KBM-7 (cell line): ENCODE measurements at regions not wholly inside any gene's neighbourhood (a gene's known extent, or its start where the extent isn't known, plus 50 kb on each side); places are given as distances from the start of the nearest gene placed in this dataset.

Experiments used
- DNase-seq: peaks from one replicate; pipeline ENCODE4 v3.0.0-alpha.2; 2015
- in situ Hi-C: fragments of 300-500 bp; cut with MboI; formaldehyde crosslinking; loops from 2 replicates; pipeline ENCODE4 v1.14.3; 2020; ENCODE audit warnings: low sequenced_read_pairs, low pct_unique_long_range_greater_than_20kb, mixed read lengths

DNA sequence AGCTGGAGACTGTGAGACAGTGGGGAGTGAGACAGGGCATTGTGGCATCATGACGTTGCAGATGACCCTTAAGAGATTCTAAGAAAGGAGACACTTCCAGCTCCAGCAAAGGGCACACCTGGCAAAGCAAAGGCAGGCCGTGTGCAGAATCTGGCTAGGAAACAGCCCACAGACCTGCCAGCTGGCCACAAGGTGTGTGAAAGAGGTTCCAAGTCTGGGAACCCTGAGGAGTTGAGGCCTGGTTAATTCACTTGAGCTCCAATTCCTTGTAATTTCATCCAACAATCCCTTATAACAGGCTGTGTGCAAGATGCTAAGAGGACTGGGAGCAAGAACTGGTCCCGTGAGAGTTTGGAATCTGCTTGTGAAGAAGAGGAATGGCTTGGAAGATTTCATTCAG is 72.8 kb upstream of the FAM9A start:
- in situ Hi-C loops, result no loop called here
- DNase-seq, result no peak

DNA sequence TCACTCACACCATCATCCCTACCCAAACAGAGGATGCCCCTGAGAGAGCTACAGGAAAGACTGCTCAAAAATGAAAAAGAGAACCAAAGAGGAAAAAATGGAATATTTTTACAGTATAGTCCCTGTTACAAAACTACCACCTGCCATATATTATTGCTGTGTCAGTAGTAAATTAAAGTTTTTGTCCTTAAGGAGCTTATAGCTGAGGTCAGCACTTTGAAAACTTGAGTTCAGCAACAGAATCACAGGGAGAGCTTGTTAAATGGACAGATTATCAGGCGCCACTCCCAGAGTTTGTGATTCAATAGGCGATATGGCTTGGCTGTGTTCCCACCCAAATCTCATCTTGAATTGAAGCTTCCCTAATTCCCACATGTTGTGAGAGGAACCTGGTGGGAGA is 71.9 kb upstream of the FAM9A start:
- DNase-seq, result no peak

DNA sequence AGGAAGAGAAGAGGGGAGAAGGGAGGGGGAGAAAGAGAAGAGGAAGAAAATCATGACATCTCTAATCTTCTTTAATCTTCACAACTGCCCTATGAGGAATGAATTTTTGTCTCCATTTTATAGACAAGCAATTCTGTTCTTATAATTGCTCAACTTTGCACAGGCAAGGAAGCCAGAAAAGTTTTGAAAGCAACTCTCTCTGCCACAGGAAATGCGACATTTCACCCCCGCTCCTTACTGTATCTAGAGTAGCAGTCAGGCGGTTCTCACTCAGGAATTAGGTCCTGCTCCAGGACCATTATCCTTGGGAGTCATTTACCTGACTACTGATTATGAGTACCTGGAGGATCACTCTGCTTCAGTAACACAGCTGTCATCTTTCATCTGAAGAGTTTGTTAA is 69.2 kb upstream of the FAM9A start:
- no peak for DNase-seq
- in situ Hi-C loops, result no loop called here

More for the DNA sequence above, 71.9 kb upstream of the FAM9A start:
- in situ Hi-C loops, result no loop called here

DNA sequence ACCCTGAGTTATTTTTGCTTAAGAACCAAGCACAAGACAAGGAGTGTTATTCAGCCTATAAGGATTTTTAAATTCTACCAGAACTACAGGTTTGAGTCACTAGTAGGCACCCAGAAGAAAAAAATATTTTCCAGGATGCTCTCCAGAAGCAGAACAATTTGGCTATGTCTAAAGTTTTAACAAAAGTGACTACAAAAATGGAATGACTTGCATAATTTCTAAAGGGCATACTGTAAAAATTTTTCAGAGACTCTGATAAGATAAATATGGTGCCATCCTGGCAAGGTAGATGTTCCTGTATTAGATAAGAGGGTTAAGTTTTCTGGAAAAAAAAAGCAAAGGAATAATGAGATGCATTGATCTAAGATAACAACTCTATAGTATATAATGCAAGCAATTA is 68.6 kb upstream of the FAM9A start:
- DNase-seq, result no peak
- in situ Hi-C loops, result no loop called here

DNA sequence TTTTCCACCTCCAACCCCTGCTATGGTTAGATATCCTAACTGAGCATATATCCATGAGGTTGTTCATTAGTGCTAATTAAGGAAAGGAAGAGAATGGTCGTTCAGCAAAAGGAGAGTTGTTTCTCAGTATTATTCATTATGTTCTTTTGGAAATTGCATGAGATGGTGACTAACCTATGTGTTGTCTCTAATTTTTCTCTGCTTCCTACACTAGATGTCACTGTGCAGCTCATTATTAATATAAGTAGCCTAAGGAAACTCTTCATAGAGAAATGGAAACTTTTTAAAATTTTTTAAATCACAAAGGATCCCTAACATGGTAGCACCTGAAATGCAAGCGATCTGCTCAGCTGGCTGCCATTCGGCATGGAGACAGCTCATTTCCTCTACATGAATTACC is 67.7 kb upstream of the FAM9A start:
- no peak for DNase-seq
- in situ Hi-C loops, result no loop called here

DNA sequence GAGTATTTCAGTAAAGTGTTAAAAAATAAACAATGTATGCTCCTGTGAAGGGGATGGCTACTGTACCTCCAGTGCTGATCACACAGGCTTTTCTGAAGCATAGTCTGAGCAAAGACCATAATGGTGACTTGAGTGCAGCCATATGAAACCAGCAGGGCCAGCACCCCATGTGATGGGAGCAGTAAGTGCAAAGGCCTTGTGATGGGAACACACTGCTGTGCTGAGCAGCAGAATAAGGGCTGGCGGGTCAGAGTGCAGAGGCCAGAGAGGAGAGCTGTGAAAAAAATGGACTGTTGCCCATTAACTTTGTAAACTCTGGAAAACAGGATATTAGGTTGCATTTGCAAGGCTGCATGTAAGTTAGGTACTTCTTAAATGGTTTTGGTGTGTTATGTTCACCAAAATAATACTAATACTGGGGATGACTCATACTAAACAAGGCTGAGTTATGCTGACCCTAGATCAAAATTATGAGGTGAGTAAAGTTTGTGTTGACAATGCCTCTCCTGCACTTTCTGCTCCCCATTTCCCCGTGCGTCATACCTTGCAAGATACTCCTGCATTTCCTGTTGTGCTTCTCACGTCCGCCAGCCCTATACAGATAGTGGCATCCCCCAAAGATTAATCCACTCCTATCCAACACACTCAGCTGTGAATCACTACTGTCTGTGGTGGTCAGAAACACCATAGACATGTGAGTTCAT is 67.0 kb upstream of the FAM9A start:
- in situ Hi-C loops, result no loop called here
- no peak for DNase-seq

DNA sequence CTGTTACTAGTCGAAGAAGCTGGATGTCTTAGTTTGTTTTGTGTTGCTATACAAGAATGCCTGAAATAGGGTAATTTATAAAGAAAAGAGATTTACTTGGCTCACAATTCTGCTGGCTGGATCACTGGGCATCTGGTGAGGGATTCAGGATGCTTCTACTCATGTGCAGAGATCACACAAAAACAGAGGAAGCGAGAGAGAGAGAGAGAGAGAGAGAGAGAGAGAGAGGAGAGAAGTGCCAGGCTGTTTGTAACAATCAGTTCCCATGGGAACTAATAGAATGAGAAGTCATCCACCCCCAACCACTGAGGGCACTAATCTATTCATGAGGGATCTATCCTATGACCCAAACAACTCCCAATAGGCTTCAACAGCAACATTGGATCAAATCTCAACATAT is 66.2 kb upstream of the FAM9A start:
- in situ Hi-C loops, result no loop called here
- DNase-seq, result no peak

DNA sequence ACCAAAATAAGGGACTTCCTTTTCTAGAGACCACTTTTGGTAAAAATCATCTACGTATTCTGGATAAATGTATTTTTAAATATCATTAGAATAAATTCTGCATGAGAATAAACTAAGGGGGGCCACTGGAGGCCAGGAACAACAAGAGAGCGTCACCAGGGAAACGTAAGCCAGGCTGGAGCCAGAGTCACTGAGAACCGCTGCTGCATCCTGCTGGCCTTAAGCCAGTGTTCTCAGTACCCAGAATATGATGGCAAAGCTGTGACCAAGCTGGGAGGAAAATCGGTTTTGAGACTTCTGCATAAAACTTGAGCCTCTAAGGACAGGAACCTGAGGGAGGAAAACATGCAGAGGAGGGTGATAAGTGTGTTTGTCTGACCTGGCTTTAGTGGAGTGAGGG is 63.0 kb upstream of the FAM9A start:
- DNase-seq, result no peak
- in situ Hi-C loops, result no loop called here

DNA sequence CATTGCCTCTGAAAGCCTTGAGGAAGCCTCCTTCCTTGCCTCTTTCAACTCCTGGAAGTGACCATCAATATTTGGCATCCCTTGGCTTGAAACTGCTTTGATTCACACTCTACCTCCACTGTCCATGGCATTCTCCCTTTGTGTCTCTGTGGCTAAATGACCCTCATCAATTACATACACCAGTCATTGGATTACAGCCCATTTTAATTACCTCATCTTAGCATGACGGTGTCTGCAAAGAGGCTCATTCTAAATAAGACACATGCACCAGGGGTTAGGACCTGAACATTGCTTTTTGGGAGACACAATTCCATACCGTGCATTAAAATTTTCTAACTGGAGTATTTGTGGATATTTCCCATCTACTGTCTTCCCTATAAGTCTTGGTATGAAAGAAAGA is 60.7 kb upstream of the FAM9A start:
- in situ Hi-C loops, result no loop called here
- no peak for DNase-seq

DNA sequence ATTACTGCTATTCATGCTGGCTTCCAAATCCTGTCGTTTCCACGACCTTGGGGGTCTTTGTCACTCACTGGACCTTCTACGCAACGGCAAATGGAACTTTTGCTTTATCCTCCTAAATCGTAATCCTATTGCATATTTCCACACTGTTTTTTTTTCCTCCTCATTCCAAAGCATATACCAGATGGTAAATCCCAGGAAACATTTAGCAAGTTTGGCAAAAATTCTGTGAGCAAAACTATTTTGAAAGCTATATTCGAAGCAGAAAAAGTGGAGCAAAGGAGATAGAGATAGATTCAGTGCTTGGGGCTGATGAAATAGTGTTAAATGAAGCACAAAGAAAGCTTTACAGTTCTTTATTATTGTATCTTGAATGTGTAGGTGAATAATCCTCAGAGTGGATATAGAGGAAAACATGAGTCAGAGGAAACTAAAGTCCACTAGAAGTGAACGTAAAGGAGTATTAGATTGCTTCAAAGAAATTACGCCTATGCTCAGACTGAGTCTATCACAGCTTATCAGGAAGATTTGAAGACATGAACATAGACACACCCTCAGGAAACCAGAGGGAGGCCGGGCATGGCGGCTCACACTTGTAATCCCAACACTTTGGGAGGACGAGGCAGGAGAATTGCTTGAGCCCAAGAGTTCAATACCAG is 50.2 kb upstream of the FAM9A start:
- in situ Hi-C loops, result no loop called here
- DNase-seq, result no peak
